ENCODE measurements at regions not wholly inside any gene's neighbourhood (a gene's known extent, or its start where the extent isn't known, plus 50 kb on each side); places are given as distances from the start of the nearest gene placed in this dataset.

- no peak for TF ChIP-seq POLR2A (IDR thresholded peaks at IDR 0.05)
- TF ChIP-seq, protein P1, sequence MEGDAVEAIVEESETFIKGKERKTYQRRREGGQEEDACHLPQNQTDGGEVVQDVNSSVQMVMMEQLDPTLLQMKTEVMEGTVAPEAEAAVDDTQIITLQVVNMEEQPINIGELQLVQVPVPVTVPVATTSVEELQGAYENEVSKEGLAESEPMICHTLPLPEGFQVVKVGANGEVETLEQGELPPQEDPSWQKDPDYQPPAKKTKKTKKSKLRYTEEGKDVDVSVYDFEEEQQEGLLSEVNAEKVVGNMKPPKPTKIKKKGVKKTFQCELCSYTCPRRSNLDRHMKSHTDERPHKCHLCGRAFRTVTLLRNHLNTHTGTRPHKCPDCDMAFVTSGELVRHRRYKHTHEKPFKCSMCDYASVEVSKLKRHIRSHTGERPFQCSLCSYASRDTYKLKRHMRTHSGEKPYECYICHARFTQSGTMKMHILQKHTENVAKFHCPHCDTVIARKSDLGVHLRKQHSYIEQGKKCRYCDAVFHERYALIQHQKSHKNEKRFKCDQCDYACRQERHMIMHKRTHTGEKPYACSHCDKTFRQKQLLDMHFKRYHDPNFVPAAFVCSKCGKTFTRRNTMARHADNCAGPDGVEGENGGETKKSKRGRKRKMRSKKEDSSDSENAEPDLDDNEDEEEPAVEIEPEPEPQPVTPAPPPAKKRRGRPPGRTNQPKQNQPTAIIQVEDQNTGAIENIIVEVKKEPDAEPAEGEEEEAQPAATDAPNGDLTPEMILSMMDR (IDR thresholded peaks at IDR 0.05), result no peak
Observed at GRCh38 chr3:55368366-55368765, 118.7 kb downstream of the WNT5A start.
